Stimulated activated CD8-positive, alpha-beta memory T cell treated with anti-CD3 and anti-CD28 coated beads, Interleukin-4, amount 100 ng/mL, for 48 hours (primary cell): ENCODE measurements at regions not wholly inside any gene's neighbourhood (a gene's known extent, or its start where the extent isn't known, plus 50 kb on each side); places are given as distances from the start of the nearest gene placed in this dataset.

ENCODE experiments used
- DNase-seq: peaks from one replicate; pipeline ENCODE4 v3.0.0-alpha.2; 2020

- no peak for DNase-seq
Measured at GRCh38 chr15:31151301-31152233, 50.0 kb upstream of the TRPM1 start.

GRCh38 chr15:31153531-31153930 is 52.0 kb upstream of the TRPM1 start:
- DNase-seq = no peak

GRCh38 chr15:31155151-31155550 is 53.6 kb upstream of the TRPM1 start:
- DNase-seq = no peak

- no peak for DNase-seq
Measured at GRCh38 chr15:31156226-31156625, 54.7 kb upstream of the TRPM1 start.

- no peak for DNase-seq
Measured at GRCh38 chr15:31156808-31157207, 55.3 kb upstream of the TRPM1 start.

- no peak for DNase-seq
Measured at GRCh38 chr15:31157644-31158069, 56.1 kb upstream of the TRPM1 start.

- no peak for DNase-seq
Measured at GRCh38 chr15:31158858-31159569, 57.5 kb upstream of the TRPM1 start.

GRCh38 chr15:31159837-31160236 is 58.3 kb upstream of the TRPM1 start:
- no peak for DNase-seq

GRCh38 chr15:31160297-31160696 is 58.8 kb upstream of the TRPM1 start:
- DNase-seq = no peak

GRCh38 chr15:31160740-31161495 is 59.4 kb upstream of the TRPM1 start:
- no peak for DNase-seq

- DNase-seq = no peak
Measured at GRCh38 chr15:31161951-31162350, 60.4 kb upstream of the TRPM1 start.

- no peak for DNase-seq
Measured at GRCh38 chr15:31162721-31163510, 61.4 kb upstream of the TRPM1 start.

GRCh38 chr15:31163769-31164572 is 62.4 kb upstream of the TRPM1 start:
- DNase-seq = no peak

GRCh38 chr15:31164573-31164912 is 63.0 kb upstream of the TRPM1 start:
- no peak for DNase-seq

- no peak for DNase-seq
Measured at GRCh38 chr15:31169558-31169957, 68.0 kb upstream of the TRPM1 start.

GRCh38 chr15:31171731-31172130 is 70.2 kb upstream of the TRPM1 start:
- DNase-seq = no peak

- DNase-seq = no peak
Measured at GRCh38 chr15:31172606-31173005, 71.1 kb upstream of the TRPM1 start.

GRCh38 chr15:31173790-31174450 is 72.4 kb upstream of the TRPM1 start:
- DNase-seq = no peak

GRCh38 chr15:31175484-31175883 is 74.0 kb upstream of the TRPM1 start:
- DNase-seq = no peak

- DNase-seq = no peak
Measured at GRCh38 chr15:31177951-31178350, 76.4 kb upstream of the TRPM1 start.

GRCh38 chr15:31178705-31179104 is 77.2 kb upstream of the TRPM1 start:
- no peak for DNase-seq
